ENCODE measurements at regions not wholly inside any gene's neighbourhood (a gene's known extent, or its start where the extent isn't known, plus 50 kb on each side); places are given as distances from the start of the nearest gene placed in this dataset.

GRCh38 chr9:32292611-32293010, 91.8 kb upstream of the ACO1 start:
- H3K4ac ChIP-seq (ENCODE audit: low read depth, low read length), result no peak overlapping the region
- H4K8ac ChIP-seq (replicated peaks; ENCODE audit: insufficient read length, low read depth, low read length), result no peak overlapping the region
- H3K4me3 Mint-ChIP-seq, result no peak overlapping the region
- H2BK12ac ChIP-seq (ENCODE audit: insufficient read length, low read depth, low read length), result no peak overlapping the region
- no peak overlapping the region for H4K91ac ChIP-seq (ENCODE audit: insufficient read length, low read depth, low read length)
- no peak overlapping the region for H3K27ac ChIP-seq (ENCODE audit: insufficient read length, low read depth, low read length)
- H3K27me3 Mint-ChIP-seq (ENCODE audit: low read depth), result no peaks in the 10 kb centered on the region; the same call in 1 of the 2 replicates
- no peak overlapping the region for H3K23ac ChIP-seq (ENCODE audit: insufficient read length, low read depth, low read length)
- H4K5ac ChIP-seq (ENCODE audit: insufficient read length, low read depth, low read length), result no peak overlapping the region
- no peak overlapping the region for H2AK5ac ChIP-seq (ENCODE audit: insufficient read length, low read length)
- H3K79me2 ChIP-seq (ENCODE audit: insufficient read depth, low read length), result no peaks in the 10 kb centered on the region
- H3K4me1 ChIP-seq (ENCODE audit: insufficient read depth, low read length), result peaks cover 2% of the 10 kb centered on the region; the same call in 1 of the 2 replicates
- H3K14ac ChIP-seq (ENCODE audit: insufficient read depth, low read length), result no peak overlapping the region
- no peaks in the 10 kb centered on the region for H4K20me1 ChIP-seq (ENCODE audit: control insufficient read depth, insufficient read depth, insufficient read length)
- H3K79me1 ChIP-seq (ENCODE audit: insufficient read depth, low read depth, low read length, poor library complexity, severe bottlenecking), result no peaks in the 10 kb centered on the region
- no peak for TF ChIP-seq CTCF (conservative IDR thresholded peaks at IDR 0.05)
- no peaks in the 10 kb centered on the region for H3K23me2 ChIP-seq (ENCODE audit: insufficient read length, low read depth, low read length, poor library complexity, severe bottlenecking)
- no peak overlapping the region for H3K9ac ChIP-seq (ENCODE audit: extremely low read depth, insufficient read length, low read length)
- no peak overlapping the region for H3K18ac ChIP-seq (ENCODE audit: insufficient read length, low read depth, low read length)
- no peak overlapping the region for H2BK5ac ChIP-seq (ENCODE audit: insufficient read length, low read length)
- no peak overlapping the region for H3T11ph ChIP-seq (ENCODE audit: low read length)
- H3K27me3 ChIP-seq (ENCODE audit: insufficient read depth, low read length), result no peaks in the 10 kb centered on the region
- no peak overlapping the region for H2BK120ac ChIP-seq (ENCODE audit: low read depth, low read length, poor library complexity, severe bottlenecking)
- H3K4me1 Mint-ChIP-seq, result peaks cover 7 to 12% of the 10 kb centered on the region in 2 experiments
- no peak overlapping the region for H2AFZ ChIP-seq (ENCODE audit: low read length)
- no peak overlapping the region for H3K27ac Mint-ChIP-seq
- H2BK20ac ChIP-seq (ENCODE audit: low read depth, low read length, poor library complexity, severe bottlenecking), result no peak overlapping the region
- no peak for DNase-seq
- no peak overlapping the region for H3K4me2 ChIP-seq (ENCODE audit: insufficient read depth, insufficient read length, low read length)
- peaks cover 10 to 19% of the 10 kb centered on the region in 2 experiments for H3K9me3 Mint-ChIP-seq
- no peaks in the 10 kb centered on the region for H3K9me3 ChIP-seq (ENCODE audit: control insufficient read depth, low read depth, low read length)
- WGBS (ENCODE audit: extremely low coverage, insufficient read length, low lambda C conversion rate), result no CpG with 5 or more reads among the region's 2 CpGs
- no peak overlapping the region for H2BK15ac ChIP-seq (ENCODE audit: low read depth, low read length)
- no peak overlapping the region for H3K56ac ChIP-seq (ENCODE audit: insufficient read length, low read depth, low read length)
- peaks cover 0 to 18% (median 15%) of the 10 kb centered on the region in 3 experiments; a peak in 5 of 7 replicates for H3K36me3 Mint-ChIP-seq (ENCODE audit: insufficient read depth in 1 of 3, low read depth in 3 of 3)

Data from H9 (cell line).